ENCODE measurements at regions not wholly inside any gene's neighbourhood (a gene's known extent, or its start where the extent isn't known, plus 50 kb on each side); places are given as distances from the start of the nearest gene placed in this dataset.

GRCh38 chr21:43353282-43354025 is 73.5 kb downstream of the SIK1 start:
- peak overlapping the region; percentile 23 for H3K4me3 Mint-ChIP-seq
- peaks cover 4% of the 10 kb centered on the region for H3K9me3 Mint-ChIP-seq
- peak overlapping the region; percentile 90 for H3K27ac Mint-ChIP-seq
- no peaks in the 10 kb centered on the region for H3K36me3 Mint-ChIP-seq (ENCODE audit: low read depth)
- H3K4me1 Mint-ChIP-seq (ENCODE audit: low read depth): peaks cover 27% of the 10 kb centered on the region
- H3K27me3 Mint-ChIP-seq (ENCODE audit: low read depth): no peaks in the 10 kb centered on the region

DNA sequence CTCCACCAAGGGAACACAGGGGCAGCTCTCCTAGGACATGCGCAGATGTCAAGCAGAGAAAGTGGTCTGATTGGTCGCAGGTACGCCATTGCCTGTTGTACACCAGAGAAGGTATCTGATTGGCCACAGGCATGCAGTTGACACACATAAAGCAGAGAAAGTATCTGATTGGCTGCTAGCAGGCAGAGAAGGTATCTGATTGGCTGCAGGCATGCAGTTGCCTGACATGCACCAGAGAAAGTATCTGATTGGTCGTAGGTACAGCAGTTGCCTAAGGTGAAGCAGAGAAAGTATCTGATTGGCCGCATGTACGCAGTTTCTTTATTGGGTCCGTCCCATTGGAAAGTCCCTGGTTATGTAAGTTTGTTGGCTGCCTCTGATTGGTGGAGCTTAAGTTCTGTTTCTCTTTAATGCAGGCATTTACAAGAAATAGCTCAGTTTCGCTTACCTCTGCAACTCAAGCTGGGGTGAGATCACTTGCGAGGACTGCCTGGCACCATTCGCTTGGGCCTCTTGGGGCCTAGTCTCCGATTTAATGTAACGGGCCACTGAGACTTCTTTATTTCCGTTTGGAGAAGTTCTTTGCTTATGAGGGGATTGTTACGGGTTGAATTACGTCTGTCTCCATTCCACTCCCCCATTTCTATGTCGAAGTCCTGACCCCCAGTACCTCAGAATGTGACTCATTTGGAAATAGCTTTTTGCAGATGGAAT is 74.2 kb downstream of the SIK1 start:
- Mint-ChIP-seq H3K27me3 (ENCODE audit: low read depth) (no peaks in the 10 kb centered on the region), H3K36me3 (ENCODE audit: low read depth) (no peaks in the 10 kb centered on the region), H3K4me1 (ENCODE audit: low read depth) (peaks cover 25% of the 10 kb centered on the region), H3K4me3 (peak overlapping the region; percentile 23), H3K27ac (peak overlapping the region; percentile 90), H3K9me3 (peaks cover 4% of the 10 kb centered on the region)

GRCh38 chr21:43352154-43352537 is 74.8 kb downstream of the SIK1 start:
- Mint-ChIP-seq H3K9me3 (peaks cover 4% of the 10 kb centered on the region), H3K36me3 (ENCODE audit: low read depth) (no peaks in the 10 kb centered on the region), H3K4me3 (no peak overlapping the region), H3K27ac (no peak overlapping the region), H3K27me3 (ENCODE audit: low read depth) (no peaks in the 10 kb centered on the region), H3K4me1 (ENCODE audit: low read depth) (peaks cover 25% of the 10 kb centered on the region)

DNA sequence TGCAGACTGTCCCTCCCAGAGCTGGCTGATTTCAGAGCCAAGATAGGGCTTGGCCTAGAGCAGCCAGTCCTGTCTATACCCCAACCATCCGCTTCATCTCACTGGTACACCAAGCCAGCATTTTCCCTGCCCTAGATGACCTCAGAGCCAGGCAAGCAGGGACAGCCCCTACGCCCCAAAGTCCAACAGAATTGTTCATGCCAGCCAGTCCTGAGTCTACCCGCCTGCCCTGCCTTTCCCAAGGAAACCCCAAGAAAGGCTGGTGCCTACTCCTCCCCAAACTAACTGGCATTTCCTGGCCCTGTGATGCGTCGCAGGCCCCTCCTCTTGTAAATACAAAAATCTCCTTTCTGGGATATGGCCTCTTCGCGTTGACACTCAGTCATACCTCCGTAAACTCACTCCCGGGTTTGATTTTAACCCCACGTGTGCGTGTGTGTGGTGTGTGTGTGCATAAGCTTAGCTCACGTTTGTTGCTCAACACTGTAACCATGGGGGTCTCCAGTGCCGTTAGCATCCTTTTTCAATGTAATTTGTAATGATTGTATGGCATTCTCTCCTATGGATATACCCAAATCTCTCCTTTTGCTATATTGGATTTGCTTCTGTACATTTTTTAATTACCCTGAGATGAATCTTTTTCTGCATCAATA is 75.3 kb downstream of the SIK1 start:
- H3K9me3 Mint-ChIP-seq: peaks cover 4% of the 10 kb centered on the region
- H3K27ac Mint-ChIP-seq: no peak overlapping the region
- H3K27me3 Mint-ChIP-seq (ENCODE audit: low read depth): no peaks in the 10 kb centered on the region
- H3K4me3 Mint-ChIP-seq: no peak overlapping the region
- H3K4me1 Mint-ChIP-seq (ENCODE audit: low read depth): peaks cover 25% of the 10 kb centered on the region
- H3K36me3 Mint-ChIP-seq (ENCODE audit: low read depth): no peaks in the 10 kb centered on the region

DNA sequence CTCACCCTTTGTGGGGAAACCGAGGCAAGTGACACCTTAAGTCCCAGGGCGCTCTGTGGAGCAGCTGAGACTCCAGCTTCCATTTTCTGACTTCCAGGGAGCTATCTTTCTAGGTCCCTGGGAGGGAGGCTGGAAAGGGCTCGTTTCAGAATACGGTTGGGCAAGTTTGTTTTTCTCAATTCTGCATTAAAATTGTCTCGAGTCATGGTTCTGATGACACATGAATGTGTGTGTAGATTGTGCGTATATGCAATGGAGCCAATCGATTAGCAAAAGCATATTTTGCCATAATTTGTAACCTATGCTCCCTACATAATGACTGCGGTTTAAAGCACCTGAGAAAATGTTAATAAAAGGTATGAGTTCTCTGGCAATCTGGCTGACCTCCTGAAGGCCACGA is 77.3 kb downstream of the SIK1 start:
- Mint-ChIP-seq H3K4me1 (ENCODE audit: low read depth) (peaks cover 19% of the 10 kb centered on the region), H3K27ac (no peak overlapping the region), H3K36me3 (ENCODE audit: low read depth) (no peaks in the 10 kb centered on the region), H3K27me3 (ENCODE audit: low read depth) (no peaks in the 10 kb centered on the region), H3K4me3 (no peak overlapping the region), H3K9me3 (peaks cover 4% of the 10 kb centered on the region)

DNA sequence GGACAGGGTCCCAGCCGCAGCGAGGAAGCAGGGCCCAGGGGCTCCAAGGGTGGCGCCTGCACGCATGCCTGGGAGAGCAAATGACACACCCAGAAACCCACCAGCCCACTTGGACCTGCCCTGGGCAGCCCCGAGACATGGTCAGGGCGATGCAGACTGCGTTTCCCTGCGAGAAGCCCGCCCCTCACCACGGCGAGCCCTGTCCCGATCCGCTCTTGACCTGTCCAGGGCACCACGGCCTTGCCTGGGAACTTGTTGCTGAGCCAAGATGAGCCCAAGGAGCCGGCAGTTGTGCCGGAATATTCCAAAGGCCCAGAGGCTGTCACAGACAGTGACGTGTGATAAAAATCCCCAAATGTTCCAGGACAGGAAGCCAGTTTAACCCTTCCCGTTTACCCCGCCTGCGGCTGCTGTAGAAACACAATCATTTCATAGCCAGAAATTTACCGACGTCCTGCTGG is 78.1 kb downstream of the SIK1 start:
- Mint-ChIP-seq H3K27ac (no peak overlapping the region), H3K4me3 (no peak overlapping the region), H3K4me1 (ENCODE audit: low read depth) (peaks cover 17% of the 10 kb centered on the region), H3K36me3 (ENCODE audit: low read depth) (no peaks in the 10 kb centered on the region), H3K9me3 (peaks cover 4% of the 10 kb centered on the region), H3K27me3 (ENCODE audit: low read depth) (no peaks in the 10 kb centered on the region)

GRCh38 chr21:43348170-43348766 is 78.7 kb downstream of the SIK1 start:
- Mint-ChIP-seq H3K27me3 (ENCODE audit: low read depth) (no peaks in the 10 kb centered on the region), H3K4me1 (ENCODE audit: low read depth) (peaks cover 17% of the 10 kb centered on the region), H3K9me3 (peaks cover 4% of the 10 kb centered on the region), H3K27ac (no peak overlapping the region), H3K36me3 (ENCODE audit: low read depth) (no peaks in the 10 kb centered on the region), H3K4me3 (no peak overlapping the region)

DNA sequence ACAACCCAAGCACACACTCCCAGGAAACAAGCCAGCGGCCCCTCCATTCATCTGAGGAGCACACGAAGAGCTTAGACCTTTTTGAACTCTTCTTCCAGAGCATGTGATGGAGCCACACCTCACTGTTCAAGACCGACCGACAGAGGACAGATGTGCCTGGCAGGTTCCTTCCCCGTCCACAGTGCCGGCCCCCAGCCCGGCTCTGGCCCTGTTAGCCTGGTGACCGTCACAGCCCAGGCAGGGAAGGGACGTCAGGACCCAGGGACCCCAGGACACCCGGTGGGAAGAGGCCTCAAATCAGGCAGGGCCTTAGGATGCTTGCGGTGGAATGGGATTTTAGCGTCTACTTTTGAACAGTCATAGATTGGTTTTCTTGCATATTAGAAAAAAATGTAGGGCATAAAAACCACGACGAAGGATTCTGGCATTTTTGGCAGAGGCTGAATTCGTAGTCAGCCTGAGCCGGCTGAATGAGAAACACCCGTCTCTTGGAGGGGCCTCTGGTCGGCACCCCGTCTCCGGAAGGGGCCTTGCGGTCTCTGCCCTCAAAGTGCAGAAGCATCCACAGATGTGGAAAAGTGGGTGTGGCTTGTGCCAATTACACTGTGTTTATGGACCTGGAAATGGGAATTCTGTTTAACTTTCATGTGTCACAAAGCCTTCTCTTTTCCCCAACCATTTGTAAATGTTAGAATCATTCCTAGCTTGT is 79.3 kb downstream of the SIK1 start:
- H3K36me3 Mint-ChIP-seq (ENCODE audit: low read depth): no peaks in the 10 kb centered on the region
- H3K27me3 Mint-ChIP-seq (ENCODE audit: low read depth): no peaks in the 10 kb centered on the region
- no peak overlapping the region for H3K27ac Mint-ChIP-seq
- H3K4me3 Mint-ChIP-seq: no peak overlapping the region
- no peaks in the 10 kb centered on the region for H3K9me3 Mint-ChIP-seq
- H3K4me1 Mint-ChIP-seq (ENCODE audit: low read depth): peaks cover 11% of the 10 kb centered on the region

GRCh38 chr21:43346551-43346950 is 80.4 kb downstream of the SIK1 start:
- H3K27me3 Mint-ChIP-seq (ENCODE audit: low read depth): no peaks in the 10 kb centered on the region
- no peak overlapping the region for H3K27ac Mint-ChIP-seq
- peaks cover 2% of the 10 kb centered on the region for H3K4me1 Mint-ChIP-seq (ENCODE audit: low read depth)
- H3K4me3 Mint-ChIP-seq: no peak overlapping the region
- H3K9me3 Mint-ChIP-seq: no peaks in the 10 kb centered on the region
- no peaks in the 10 kb centered on the region for H3K36me3 Mint-ChIP-seq (ENCODE audit: low read depth)

DNA sequence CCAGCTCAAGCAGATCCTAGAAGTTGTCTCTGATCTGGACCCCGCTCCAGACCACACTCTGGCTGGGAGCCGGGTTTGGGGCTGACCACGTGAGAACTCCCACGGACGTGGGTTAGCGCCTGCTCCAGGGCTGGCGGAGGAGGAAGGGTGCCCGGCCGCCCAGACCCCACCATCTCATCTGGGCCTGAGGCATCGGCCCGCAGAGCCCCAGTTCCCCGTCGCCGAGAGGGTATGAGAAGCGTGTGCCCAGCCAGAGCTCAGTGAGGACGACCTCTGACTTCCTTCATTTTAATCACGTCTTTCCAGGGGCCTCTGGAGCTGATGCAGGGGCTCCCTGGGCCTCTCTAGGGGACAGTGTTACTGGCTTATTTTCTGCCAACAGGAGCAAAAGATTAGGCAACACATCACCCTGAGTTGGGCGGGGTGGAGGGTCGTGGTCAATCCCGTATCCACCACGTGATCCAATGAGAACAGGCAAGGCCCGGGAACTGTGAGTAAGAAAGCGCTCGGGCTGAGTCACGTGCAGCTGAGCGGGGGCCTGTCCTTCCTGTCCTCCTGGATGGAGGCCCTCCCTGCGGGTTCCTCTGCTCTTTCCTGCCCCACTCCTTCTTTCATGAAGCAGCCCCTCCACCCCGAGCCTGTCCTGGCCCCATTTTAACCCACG is 81.1 kb downstream of the SIK1 start:
- H3K27me3 Mint-ChIP-seq (ENCODE audit: low read depth): no peaks in the 10 kb centered on the region
- no peaks in the 10 kb centered on the region for H3K9me3 Mint-ChIP-seq
- no peaks in the 10 kb centered on the region for H3K36me3 Mint-ChIP-seq (ENCODE audit: low read depth)
- no peaks in the 10 kb centered on the region for H3K4me1 Mint-ChIP-seq (ENCODE audit: low read depth)
- no peak overlapping the region for H3K27ac Mint-ChIP-seq
- no peak overlapping the region for H3K4me3 Mint-ChIP-seq

- no peaks in the 10 kb centered on the region for H3K4me1 Mint-ChIP-seq (ENCODE audit: low read depth)
- H3K4me3 Mint-ChIP-seq: no peak overlapping the region
- no peaks in the 10 kb centered on the region for H3K27me3 Mint-ChIP-seq (ENCODE audit: low read depth)
Measured at GRCh38 chr21:43345046-43345745, 81.7 kb downstream of the SIK1 start.

GRCh38 chr21:43343992-43344886 is 82.7 kb downstream of the SIK1 start:
- H3K4me1 Mint-ChIP-seq (ENCODE audit: low read depth): no peaks in the 10 kb centered on the region
- no peak overlapping the region for H3K4me3 Mint-ChIP-seq
- H3K27me3 Mint-ChIP-seq (ENCODE audit: low read depth): no peaks in the 10 kb centered on the region
- H3K36me3 Mint-ChIP-seq (ENCODE audit: low read depth): no peaks in the 10 kb centered on the region
- H3K27ac Mint-ChIP-seq: no peak overlapping the region
- no peaks in the 10 kb centered on the region for H3K9me3 Mint-ChIP-seq

More at GRCh38 chr21:43345046-43345745, 81.7 kb downstream of the SIK1 start:
- Mint-ChIP-seq H3K36me3 (ENCODE audit: low read depth) (no peaks in the 10 kb centered on the region), H3K27ac (no peak overlapping the region), H3K9me3 (no peaks in the 10 kb centered on the region)
